Peyer's patch (tissue), 4 donors: ENCODE measurements at regions not wholly inside any gene's neighbourhood (a gene's known extent, or its start where the extent isn't known, plus 50 kb on each side); places are given as distances from the start of the nearest gene placed in this dataset.

Source experiments
- DNase-seq, 3 donors: peaks; one replicate each; pipeline ENCODE4 v3.0.0-alpha.2; 2017 to 2019
- H3K27ac ChIP-seq, 4 donors: fragments of 200-600 bp; sonication (generic); one replicate each; pipeline ENCODE4 v1.5.1; 2016 to 2019
- H3K27me3 ChIP-seq, 2 donors: fragments of 200-600 bp; sonication (generic); one replicate each; pipeline ENCODE4 v1.5.1; 2019
- H3K36me3 ChIP-seq, 3 donors: fragments of 200-600 bp; sonication (generic); one replicate each; pipeline ENCODE4 v1.5.1; 2016 to 2019
- H3K4me1 ChIP-seq, 4 donors: fragments of 200-600 bp; sonication (generic); one replicate each; pipeline ENCODE4 v1.5.1; 2016 to 2019
- H3K4me3 ChIP-seq, 4 donors: fragments of 200-600 bp; sonication (generic); 1 replicate in 3 of 4; 2 replicates in 1 of 4; pipeline ENCODE4 v1.5.1; 2016 to 2019; ENCODE audit warnings: mild to moderate bottlenecking in 1 of 4
- H3K9me3 ChIP-seq, 4 donors: fragments of 200-600 bp; sonication (generic); one replicate each; pipeline ENCODE4 v1.5.1; 2016 to 2019; ENCODE audit warnings: mild to moderate bottlenecking in 1 of 4
- POLR2A ChIP-seq, 2 donors: fragments of 450-650 bp; IDR thresholded peaks; one replicate each; pipeline ENCODE4 v1.5.1; 2017; ENCODE audit warnings: antibody characterized with exemption in 2 of 2, mild to moderate bottlenecking in 2 of 2, moderate library complexity in 2 of 2
- TF ChIP-seq, protein P1 (sequence below), 6 experiments: fragments of 450-650 bp in 4 of 6; fragments of 200-600 bp in 2 of 6; sonication (generic) in 1 of 6; IDR thresholded peaks; one replicate each; pipeline ENCODE4 v1.5.1; 2017 to 2019; ENCODE audit warnings: antibody characterized with exemption in 6 of 6, mild to moderate bottlenecking in 3 of 6, moderate library complexity in 1 of 6

DNA sequence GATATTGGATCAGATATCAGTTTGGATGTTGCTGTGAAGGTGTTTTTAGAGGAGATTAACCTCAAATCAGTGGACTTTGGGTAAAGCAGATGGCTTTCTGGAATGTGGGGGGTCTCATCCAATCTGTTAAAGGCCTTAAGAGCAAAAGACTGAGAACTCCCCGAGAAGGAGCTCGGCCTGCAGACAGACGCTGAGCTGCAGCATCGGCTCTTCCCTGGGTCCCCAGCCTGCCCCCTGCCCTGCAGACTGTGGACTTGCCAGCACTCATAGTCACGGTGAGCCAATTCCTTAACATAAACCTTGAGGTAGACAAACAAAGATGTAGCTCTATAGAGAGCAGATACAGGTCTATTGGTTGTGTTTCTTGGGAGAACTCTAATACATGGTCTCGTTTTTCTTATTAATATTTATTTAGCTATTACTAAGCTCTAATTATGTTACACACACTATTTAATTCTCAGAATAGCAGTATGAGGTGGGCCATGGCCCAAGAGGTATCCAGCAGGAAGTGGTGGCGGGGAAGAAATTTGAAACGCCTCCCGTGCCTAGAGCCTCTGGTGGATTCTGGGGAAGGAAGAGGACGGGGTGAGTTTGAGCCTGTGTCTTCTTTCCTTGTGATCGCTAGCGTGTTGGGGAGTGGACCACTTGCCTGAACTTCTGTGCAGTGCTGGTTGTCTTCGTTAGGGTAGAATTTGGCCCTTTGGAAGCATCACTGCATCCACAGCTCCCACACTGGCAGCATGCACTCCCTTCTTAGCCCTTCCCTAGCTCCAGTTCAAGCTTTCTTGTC lies 305.3 kb downstream of the TEX29 start:
- Histone ChIP-seq H3K27ac (no peak overlapping the region), H3K36me3 (no peaks in the 10 kb centered on the region), H3K9me3 (no peaks in the 10 kb centered on the region), H3K4me3 (no peak overlapping the region), H3K4me1 (no peaks in the 10 kb centered on the region), H3K27me3 (no peaks in the 10 kb centered on the region)
- TF ChIP-seq, protein P1, sequence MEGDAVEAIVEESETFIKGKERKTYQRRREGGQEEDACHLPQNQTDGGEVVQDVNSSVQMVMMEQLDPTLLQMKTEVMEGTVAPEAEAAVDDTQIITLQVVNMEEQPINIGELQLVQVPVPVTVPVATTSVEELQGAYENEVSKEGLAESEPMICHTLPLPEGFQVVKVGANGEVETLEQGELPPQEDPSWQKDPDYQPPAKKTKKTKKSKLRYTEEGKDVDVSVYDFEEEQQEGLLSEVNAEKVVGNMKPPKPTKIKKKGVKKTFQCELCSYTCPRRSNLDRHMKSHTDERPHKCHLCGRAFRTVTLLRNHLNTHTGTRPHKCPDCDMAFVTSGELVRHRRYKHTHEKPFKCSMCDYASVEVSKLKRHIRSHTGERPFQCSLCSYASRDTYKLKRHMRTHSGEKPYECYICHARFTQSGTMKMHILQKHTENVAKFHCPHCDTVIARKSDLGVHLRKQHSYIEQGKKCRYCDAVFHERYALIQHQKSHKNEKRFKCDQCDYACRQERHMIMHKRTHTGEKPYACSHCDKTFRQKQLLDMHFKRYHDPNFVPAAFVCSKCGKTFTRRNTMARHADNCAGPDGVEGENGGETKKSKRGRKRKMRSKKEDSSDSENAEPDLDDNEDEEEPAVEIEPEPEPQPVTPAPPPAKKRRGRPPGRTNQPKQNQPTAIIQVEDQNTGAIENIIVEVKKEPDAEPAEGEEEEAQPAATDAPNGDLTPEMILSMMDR (IDR thresholded peaks at IDR 0.05) = no peak
- TF ChIP-seq POLR2A (IDR thresholded peaks at IDR 0.05) = no peak
- no peak for DNase-seq

DNA sequence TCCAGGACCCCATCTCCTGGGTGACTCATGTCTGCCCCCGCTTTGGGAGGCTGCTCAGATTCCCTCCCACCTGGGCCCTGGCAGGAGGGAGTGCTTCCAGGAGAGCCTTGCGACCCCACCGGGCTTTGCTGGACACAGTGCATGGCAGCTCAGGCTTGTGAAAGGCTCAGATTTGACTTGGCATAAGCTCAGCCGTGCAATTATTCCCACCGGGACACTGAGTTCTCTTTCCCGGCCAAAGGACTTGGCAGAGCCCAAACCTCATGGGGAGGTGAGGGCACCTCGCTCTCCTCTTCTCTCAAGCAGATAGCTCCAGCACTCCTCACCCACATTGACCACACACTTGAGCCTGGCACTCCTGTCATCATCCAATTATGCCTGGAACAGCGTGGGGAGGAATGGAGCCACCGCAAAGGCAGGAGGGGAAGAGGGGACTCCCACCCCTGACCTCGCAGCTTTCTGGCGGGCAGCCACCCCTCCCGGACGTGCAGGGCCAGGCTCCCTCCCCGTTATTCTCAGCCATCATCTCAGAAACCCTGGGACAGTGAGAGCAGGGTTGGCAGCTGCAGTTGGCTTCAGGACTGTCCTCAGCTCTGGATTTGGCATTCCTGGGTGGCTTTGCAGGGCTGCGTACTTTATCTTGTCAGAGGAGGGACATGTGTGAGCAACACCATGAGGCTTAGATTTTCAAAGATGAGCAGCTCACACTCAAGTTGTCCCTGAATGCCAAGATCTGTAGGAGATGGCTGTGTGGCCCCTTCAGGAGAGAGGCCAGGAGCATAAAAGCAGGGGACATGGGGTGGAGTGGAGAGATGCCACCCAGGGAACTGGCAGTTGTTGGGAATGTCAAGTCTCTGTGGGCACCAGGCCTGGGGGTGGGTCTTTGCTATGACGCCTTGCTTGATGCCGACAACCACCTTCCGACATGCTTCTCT lies 306.2 kb downstream of the TEX29 start:
- TF ChIP-seq, protein P1 (IDR thresholded peaks at IDR 0.05) = no peak
- TF ChIP-seq POLR2A (IDR thresholded peaks at IDR 0.05) = no peak
- Histone ChIP-seq H3K36me3 (no peaks in the 10 kb centered on the region), H3K27ac (no peak overlapping the region), H3K9me3 (no peaks in the 10 kb centered on the region), H3K4me1 (no peaks in the 10 kb centered on the region), H3K27me3 (no peaks in the 10 kb centered on the region), H3K4me3 (no peak overlapping the region)
- DNase-seq = no peak

DNA sequence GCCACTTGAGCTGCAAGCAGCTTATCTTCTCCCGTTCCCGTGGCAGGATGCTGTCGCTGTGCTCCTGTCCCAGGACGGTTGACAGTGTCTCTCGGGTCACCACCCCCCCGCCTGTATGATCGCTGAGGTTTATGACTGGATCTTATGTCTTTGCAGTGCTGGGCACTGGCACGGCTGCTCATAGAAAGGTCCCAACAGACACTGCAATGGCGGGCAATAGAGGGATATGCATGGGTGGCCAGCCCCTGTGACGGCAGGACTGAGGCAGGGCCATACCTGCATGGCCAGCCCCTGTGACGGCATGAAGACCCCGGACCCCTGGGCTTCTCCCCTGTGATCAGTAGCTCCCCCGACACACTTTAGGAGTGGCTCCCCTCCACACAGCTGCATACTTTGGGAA lies 307.2 kb downstream of the TEX29 start:
- Histone ChIP-seq H3K36me3 (no peaks in the 10 kb centered on the region), H3K27ac (no peak overlapping the region), H3K27me3 (no peaks in the 10 kb centered on the region), H3K4me3 (no peak overlapping the region), H3K9me3 (no peaks in the 10 kb centered on the region), H3K4me1 (no peaks in the 10 kb centered on the region)
- TF ChIP-seq POLR2A (IDR thresholded peaks at IDR 0.05) = no peak
- TF ChIP-seq, protein P1 (IDR thresholded peaks at IDR 0.05) = no peak
- DNase-seq = no peak

DNA sequence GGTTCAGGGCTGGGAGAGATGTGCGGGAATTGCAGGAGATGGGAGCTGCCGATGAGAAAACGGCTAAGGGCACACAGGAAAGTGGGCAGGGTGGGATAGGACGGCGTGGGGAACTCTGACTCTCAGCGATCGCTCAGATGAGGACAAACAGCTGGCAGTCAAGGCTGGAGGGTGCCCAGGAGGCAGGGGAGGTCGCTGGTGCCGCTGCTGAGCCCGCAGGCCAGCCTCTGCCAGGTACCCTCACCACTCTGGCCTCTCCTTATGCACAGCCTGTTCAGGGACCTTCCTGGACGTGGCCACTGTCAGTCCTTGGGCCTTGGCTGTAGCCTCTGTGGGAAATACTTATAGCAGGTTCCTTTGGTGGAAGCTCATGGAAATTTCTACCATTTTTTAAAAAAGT lies 308.6 kb downstream of the TEX29 start:
- H3K9me3 ChIP-seq = no peaks in the 10 kb centered on the region
- no peak overlapping the region for H3K27ac ChIP-seq
- TF ChIP-seq POLR2A (IDR thresholded peaks at IDR 0.05) = no peak
- TF ChIP-seq, protein P1 (IDR thresholded peaks at IDR 0.05) = no peak
- no peaks in the 10 kb centered on the region for H3K36me3 ChIP-seq
- H3K4me1 ChIP-seq = no peaks in the 10 kb centered on the region
- no peak overlapping the region for H3K4me3 ChIP-seq
- no peaks in the 10 kb centered on the region for H3K27me3 ChIP-seq
- no peak for DNase-seq

DNA sequence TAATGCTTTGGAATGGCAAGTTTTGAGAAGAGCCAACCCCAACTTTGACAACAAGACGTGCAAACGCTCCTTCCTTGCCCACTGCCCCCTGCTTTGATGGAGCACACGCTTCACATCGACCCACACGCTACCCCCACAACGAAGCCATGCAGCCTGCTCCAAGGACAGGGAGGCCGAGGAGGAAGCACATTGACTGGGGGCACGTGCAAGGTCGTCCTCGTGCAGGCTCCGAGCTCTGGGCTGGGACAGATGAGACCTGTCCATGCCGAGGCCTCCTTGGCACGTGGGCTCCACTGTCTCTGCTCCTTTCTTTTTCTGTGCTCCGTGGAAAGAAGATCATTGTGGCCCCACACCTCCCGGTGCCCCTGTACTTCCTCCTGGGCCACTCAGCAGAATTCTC lies 309.0 kb downstream of the TEX29 start:
- no peak overlapping the region for H3K4me3 ChIP-seq
- no peaks in the 10 kb centered on the region for H3K27me3 ChIP-seq
- no peaks in the 10 kb centered on the region for H3K9me3 ChIP-seq
- TF ChIP-seq POLR2A (IDR thresholded peaks at IDR 0.05) = no peak
- TF ChIP-seq, protein P1 (IDR thresholded peaks at IDR 0.05) = no peak
- DNase-seq = no peak
- H3K4me1 ChIP-seq = no peaks in the 10 kb centered on the region
- H3K27ac ChIP-seq = no peak overlapping the region
- H3K36me3 ChIP-seq = no peaks in the 10 kb centered on the region
